ENCODE measurements at regions not wholly inside any gene's neighbourhood (a gene's known extent, or its start where the extent isn't known, plus 50 kb on each side); places are given as distances from the start of the nearest gene placed in this dataset.
A peak's percentile ranks its signal among the peaks of the same experiment; 100 is the strongest.

GRCh38 chr16:54627616-54628015 lies 303.0 kb upstream of the IRX5 start:
- DNase-seq (ENCODE audit: low spot score) = no peak

DNA sequence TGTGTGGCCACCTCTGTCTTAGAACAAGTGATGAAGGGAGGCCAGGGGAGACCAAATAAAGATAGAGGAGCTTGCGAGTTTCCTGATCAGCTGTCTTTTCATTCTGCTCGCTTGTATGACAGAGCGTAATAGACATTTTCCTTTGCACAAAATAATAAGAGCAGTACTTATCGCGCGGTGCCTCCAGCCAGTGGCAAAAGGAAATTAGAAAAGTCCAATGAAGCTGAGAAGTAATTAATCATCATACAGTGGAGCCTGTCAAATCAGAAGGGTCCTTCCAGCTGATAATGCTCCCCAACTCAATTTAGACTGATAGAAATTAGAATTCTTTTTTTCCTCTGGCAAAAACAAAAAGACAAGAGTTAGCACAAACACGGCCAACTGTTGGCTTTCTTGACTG lies 307.0 kb upstream of the IRX5 start:
- DNase-seq (ENCODE audit: low spot score) = no peak

- no peak for DNase-seq (ENCODE audit: low spot score)
These were observed 310.5 kb upstream of the IRX5 start for GRCh38 chr16:54620197-54620596.

DNA sequence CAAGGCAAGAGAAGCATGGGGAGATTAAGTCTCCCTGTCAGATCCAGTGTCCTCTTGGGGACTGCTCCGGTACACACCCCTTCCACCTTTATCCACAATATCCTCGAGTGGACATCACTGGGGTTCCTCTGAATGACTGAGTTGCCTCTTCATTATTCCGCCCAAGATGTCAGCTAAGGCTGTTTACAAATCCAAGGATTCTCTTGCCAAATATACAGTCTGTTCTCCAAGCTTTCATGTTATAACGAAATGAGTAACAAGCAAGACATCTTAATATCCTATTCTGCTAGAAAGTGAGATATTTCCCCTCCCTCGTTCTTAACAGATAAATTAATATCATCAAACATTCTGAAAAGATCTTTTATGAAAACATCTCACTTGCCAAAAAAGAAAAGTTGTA lies 314.1 kb upstream of the IRX5 start:
- DNase-seq (ENCODE audit: low spot score) = no peak

DNA sequence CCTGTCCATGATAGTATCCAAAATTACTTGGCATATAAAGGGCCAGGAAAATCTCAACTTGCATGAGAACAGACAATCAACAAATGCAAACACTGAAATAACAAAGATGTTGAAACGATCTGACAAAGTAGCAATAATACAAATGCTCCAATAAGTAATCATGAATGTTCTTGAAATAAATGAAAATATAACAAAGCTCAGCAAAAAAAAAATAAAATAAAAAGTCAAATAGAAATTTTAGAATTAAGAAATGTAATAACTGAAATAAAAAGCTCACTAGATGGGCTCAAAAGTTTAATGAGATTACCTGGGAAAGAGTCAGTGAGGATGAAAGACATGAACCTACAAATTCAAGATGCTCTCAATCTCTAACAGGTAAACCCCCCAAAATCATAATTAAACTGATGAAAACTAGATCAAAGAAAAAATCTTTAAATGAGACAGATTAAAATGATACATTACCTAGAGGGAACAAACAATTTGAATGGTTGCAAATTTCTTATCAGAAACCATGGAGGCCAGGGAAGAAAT lies 319.0 kb upstream of the IRX3 start:
- DNase-seq (ENCODE audit: low spot score) = no peak

DNA sequence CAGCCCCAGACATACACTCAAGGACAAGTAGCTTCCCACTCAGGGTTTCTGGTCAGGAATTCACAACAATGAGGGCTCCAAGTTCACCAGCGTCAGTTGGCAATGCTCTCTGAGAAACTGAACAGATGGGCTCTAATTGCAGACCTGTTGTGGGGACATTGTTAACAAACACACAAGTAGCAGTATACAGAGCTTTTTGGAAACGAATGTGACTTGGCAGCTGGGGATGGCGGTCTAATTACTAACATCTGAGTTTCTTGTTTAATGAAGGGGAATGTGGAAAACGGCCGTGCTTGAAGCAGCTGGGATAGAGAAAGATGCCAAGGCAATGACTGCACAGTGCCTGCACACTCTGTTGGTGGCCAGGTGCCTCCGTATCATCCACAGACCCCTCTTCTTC lies 316.1 kb upstream of the IRX3 start:
- DNase-seq (ENCODE audit: low spot score) = peak; percentile 16

- DNase-seq (ENCODE audit: low spot score) = no peak
These were observed 310.6 kb upstream of the IRX3 start for GRCh38 chr16:54597222-54597621.

GRCh38 chr16:54595621-54596020 lies 309.0 kb upstream of the IRX3 start:
- DNase-seq (ENCODE audit: low spot score) = no peak

GRCh38 chr16:54594601-54595391 lies 308.2 kb upstream of the IRX3 start:
- no peak for DNase-seq (ENCODE audit: low spot score)

DNA sequence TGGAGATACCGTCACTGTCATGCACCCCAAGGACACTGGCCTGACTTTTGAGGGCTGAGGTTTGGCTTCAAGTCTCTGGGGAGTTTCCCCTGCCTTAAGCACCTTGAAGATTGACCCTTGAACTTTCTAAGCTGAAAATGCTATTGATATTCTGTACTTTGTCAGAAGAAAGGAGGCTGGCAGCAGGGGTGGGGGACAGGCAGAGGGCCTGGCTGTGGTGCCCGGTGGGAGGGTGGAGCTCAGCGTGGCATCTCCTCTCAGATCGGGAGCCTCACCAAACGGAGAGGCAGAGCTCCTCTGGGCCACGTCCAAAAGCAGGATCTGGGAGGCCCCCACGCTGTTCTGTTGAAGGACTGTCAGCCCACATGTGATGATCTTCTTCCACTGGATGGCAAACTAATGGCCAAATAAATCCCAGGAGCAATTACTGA lies 305.2 kb upstream of the IRX3 start:
- no peak for DNase-seq (ENCODE audit: low spot score)

DNA sequence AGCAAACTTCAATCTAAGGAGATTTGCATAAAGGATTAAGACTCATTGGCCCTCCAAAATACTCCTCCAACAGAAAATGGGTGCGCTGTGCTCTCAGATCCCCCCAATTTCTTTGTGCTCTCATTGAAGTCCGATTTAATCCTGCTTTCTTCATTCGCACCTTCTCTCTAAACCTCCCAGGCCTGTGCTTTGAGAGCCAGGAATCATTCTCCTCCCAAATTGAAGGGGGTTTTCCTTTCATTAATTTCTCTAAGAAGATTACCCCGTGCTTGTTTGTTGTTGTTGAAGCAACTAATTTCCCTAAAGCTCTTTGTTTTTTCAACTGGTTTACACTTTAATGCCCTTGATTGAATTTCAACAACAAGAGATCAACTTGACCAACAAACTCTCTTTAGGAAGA lies 304.2 kb upstream of the IRX3 start:
- DNase-seq (ENCODE audit: low spot score) = no peak

GRCh38 chr16:54589326-54589725 lies 302.7 kb upstream of the IRX3 start:
- DNase-seq (ENCODE audit: low spot score) = no peak

GRCh38 chr16:54588026-54588425 lies 301.4 kb upstream of the IRX3 start:
- DNase-seq (ENCODE audit: low spot score) = no peak

GRCh38 chr16:54587176-54587515 lies 300.6 kb upstream of the IRX3 start:
- no peak for DNase-seq (ENCODE audit: low spot score)

GRCh38 chr16:54586474-54587175 lies 300.0 kb upstream of the IRX3 start:
- no peak for DNase-seq (ENCODE audit: low spot score)

DNA sequence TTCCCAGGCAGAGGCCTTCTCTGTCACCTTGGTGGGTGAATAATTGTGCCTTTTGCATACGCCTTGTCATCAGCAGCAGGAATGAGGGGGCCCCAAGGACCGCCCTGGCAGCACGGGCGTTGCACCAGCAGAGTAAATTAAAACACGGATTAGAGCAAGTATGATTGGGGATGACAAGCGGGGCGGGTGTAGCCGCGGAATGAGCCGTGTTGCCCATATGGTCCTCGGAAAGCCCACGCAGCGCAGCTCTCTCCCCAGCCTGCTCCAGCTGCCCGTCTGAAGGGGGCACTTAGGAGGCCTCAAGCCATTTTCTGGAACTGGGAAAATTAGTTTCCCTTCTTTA lies 299.4 kb upstream of the IRX3 start:
- DNase-seq (ENCODE audit: low spot score) = no peak

- no peak for DNase-seq (ENCODE audit: low spot score)
These were observed 298.8 kb upstream of the IRX3 start for GRCh38 chr16:54585094-54585997.

DNA sequence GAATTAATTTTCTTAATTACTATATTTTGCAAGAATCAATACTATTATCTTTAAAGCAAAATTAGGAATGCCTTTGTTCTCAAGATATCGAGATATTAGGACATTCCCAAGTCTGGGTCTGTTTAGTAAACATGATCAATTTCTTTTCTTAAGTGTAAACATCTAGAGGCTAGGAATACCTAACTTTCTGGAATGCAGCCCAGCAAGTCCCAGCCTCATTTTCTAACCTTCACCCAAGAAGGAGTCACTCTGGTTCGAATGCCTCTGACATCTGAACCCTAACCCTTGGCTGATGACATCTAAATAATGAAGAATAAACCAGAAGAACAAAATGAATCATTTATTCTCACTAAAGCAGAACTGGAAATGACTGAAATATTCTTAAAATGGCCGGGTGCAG lies 297.5 kb upstream of the IRX3 start:
- DNase-seq (ENCODE audit: low spot score) = no peak

DNA sequence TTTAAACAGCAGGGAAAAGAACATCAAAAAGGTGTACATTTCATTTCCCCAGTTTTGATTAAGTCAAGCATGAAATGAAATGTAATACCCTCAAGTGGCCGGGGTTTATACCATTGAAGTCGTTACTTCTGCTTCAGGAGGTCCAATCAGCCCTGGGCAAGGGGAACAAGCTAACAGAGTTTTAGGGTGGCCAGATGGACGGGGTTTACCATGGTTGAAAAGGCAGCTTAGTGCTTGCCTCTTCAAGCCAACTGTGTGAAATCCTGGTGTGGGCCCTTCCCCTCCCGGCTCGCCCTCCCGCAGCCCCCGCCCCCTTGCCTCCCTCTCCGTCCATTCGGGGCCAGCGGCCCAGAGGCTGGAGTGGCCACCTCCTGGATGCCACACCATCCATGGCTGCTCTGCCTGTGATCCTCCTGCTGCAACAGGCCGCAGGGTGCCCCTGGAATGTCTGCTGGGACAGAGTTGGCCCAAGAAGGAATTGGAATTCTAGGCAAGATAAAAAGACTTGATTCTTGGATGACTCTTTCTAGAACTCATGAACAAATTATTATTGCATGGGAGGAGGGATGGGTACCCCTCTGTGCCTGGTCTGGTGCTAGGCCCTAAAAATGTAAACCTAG lies 296.2 kb upstream of the IRX3 start:
- no peak for DNase-seq (ENCODE audit: low spot score)

GRCh38 chr16:54579106-54579728 lies 292.6 kb upstream of the IRX3 start:
- DNase-seq (ENCODE audit: low spot score) = no peak

GRCh38 chr16:54577651-54578128 lies 291.1 kb upstream of the IRX3 start:
- DNase-seq (ENCODE audit: low spot score) = no peak

DNA sequence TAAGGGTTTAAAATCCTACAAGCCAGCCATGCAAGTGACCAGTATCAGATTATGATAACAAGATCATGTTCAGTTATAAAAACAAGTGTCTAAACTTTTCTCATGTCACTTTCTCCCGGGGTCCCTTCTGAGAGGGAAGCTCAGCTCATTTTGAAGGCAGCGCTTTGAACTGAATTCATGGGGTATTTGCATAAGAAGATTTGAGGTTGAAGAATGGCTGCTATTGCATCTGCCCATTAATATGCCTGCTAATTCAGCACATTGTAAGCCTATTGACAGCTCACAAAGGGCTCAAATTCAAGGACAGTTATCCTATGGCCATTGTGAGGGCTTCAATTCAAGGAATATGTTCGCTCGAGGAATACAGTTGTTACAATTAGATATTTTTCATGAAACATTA lies 290.2 kb upstream of the IRX3 start:
- no peak for DNase-seq (ENCODE audit: low spot score)

Measured in AG08395 (cell line).